SK-N-SH treated with all-trans-retinoic acid at 6 μM for 48 hours (cell line): ENCODE measurements at regions not wholly inside any gene's neighbourhood (a gene's known extent, or its start where the extent isn't known, plus 50 kb on each side); places are given as distances from the start of the nearest gene placed in this dataset.

Experiments
- ZFP3 ChIP-seq: fragments of 250-450 bp; sonication (Bioruptor Pico); IDR thresholded peaks from 2 replicates; pipeline ENCODE4 v1.5.0; 2020; ENCODE audit warnings: mild to moderate bottlenecking, moderate library complexity
- ZFP30 ChIP-seq: fragments of 450-650 bp; formaldehyde crosslinking; IDR thresholded peaks from 2 replicates; pipeline ENCODE4 v1.5.0; 2022; ENCODE audit warnings: mild to moderate bottlenecking, moderate library complexity

GRCh38 chr5:111598996-111599395, 86.7 kb upstream of the STARD4 start:
- TF ChIP-seq ZFP3 (CRISPR knock-in tag) (no peak), ZFP30 (no peak)
